HEK293 (cell line): ENCODE measurements at regions not wholly inside any gene's neighbourhood (a gene's known extent, or its start where the extent isn't known, plus 50 kb on each side); places are given as distances from the start of the nearest gene placed in this dataset.

Source experiments
- CTCF ChIA-PET: fragments of 350-600 bp; formaldehyde crosslinking; extraction: SDS; loops from one replicate; lab custom pipeline; 2021; ENCODE audit warnings: antibody characterized with exemption; lab: Yijun Ruan, JAX
- POLR2A ChIA-PET: fragments of 300-600 bp; formaldehyde crosslinking; extraction: SDS; loops from one replicate; lab custom pipeline; 2020; ENCODE audit warnings: antibody characterized with exemption, inconsistent platforms; lab: Yijun Ruan, JAX
- H3K27ac ChIP-seq: fragments of 200-500 bp; sonication (Bioruptor generic); 2 replicates; pipeline ENCODE4 v1.5.1; 2014; ENCODE audit warnings: low read depth, low read length, control low read depth, inconsistent platforms; ENCODE audit errors: extremely low read depth
- H3K36me3 ChIP-seq, 2 experiments: fragments of 200-500 bp in 1 of 2; sonication (Bioruptor generic) in 1 of 2; 1 replicate in 1 of 2; 2 replicates in 1 of 2; pipeline ENCODE4 v1.5.1; 2014 to 2017; ENCODE audit warnings: inconsistent platforms in 2 of 2, low read length in 2 of 2; ENCODE audit not compliant: control insufficient read depth in 2 of 2, insufficient read depth in 1 of 2
- H3K4me1 ChIP-seq: fragments of 200-500 bp; sonication (Bioruptor generic); 2 replicates; pipeline ENCODE4 v1.5.1; 2014; ENCODE audit warnings: mild to moderate bottlenecking, low read length, inconsistent platforms; ENCODE audit not compliant: control insufficient read depth, insufficient read depth
- H3K4me3 ChIP-seq: 2 replicates; pipeline ENCODE4 v1.5.1; 2011; ENCODE audit warnings: low read depth, mild to moderate bottlenecking, control low read depth, low read length, moderate library complexity
- H3K9me3 ChIP-seq: fragments of 200-500 bp; sonication (Bioruptor generic); 2 replicates; pipeline ENCODE4 v1.5.1; 2014; ENCODE audit warnings: low read depth, low read length, inconsistent platforms; ENCODE audit not compliant: control insufficient read depth, insufficient read depth
- BCL11A ChIP-seq: fragments of 450-650 bp; formaldehyde crosslinking; IDR thresholded peaks from 2 replicates; pipeline ENCODE4 v1.5.1; 2016; ENCODE audit warnings: low read depth, missing biosample characterization, missing genetic modification characterization
- FEZF1 ChIP-seq: fragments of 450-650 bp; formaldehyde crosslinking; IDR thresholded peaks from 2 replicates; pipeline ENCODE4 v1.5.1; 2016; ENCODE audit warnings: missing biosample characterization, missing genetic modification characterization
- GLI2 ChIP-seq: fragments of 450-650 bp; formaldehyde crosslinking; IDR thresholded peaks from 2 replicates; pipeline ENCODE4; 2017; ENCODE audit warnings: missing biosample characterization, missing genetic modification characterization, low read depth, borderline replicate concordance
- KLF1 ChIP-seq: fragments of 450-650 bp; formaldehyde crosslinking; IDR thresholded peaks from 2 replicates; pipeline ENCODE4 v1.5.1; 2016; ENCODE audit warnings: missing biosample characterization, missing genetic modification characterization
- KLF7 ChIP-seq: fragments of 450-650 bp; formaldehyde crosslinking; IDR thresholded peaks from 2 replicates; pipeline ENCODE4 v1.5.1; 2016; ENCODE audit warnings: missing biosample characterization, missing genetic modification characterization, borderline replicate concordance
- PATZ1 ChIP-seq: fragments of 450-650 bp; formaldehyde crosslinking; IDR thresholded peaks from 2 replicates; pipeline ENCODE4 v1.5.1; 2016; ENCODE audit warnings: missing biosample characterization, missing genetic modification characterization
- YY1 ChIP-seq: fragments of 450-650 bp; formaldehyde crosslinking; IDR thresholded peaks from 2 replicates; pipeline ENCODE4 v1.5.1; 2018; ENCODE audit warnings: missing biosample characterization, missing genetic modification characterization
- YY2 ChIP-seq: fragments of 450-650 bp; formaldehyde crosslinking; IDR thresholded peaks from 2 replicates; pipeline ENCODE4 v1.5.1; 2016; ENCODE audit warnings: missing biosample characterization, missing genetic modification characterization
- ZBTB10 ChIP-seq: fragments of 450-650 bp; formaldehyde crosslinking; IDR thresholded peaks from 2 replicates; pipeline ENCODE4 v1.5.1; 2016; ENCODE audit warnings: missing biosample characterization, missing genetic modification characterization
- ZBTB20 ChIP-seq: fragments of 450-650 bp; formaldehyde crosslinking; IDR thresholded peaks from 2 replicates; pipeline ENCODE4 v1.5.1; 2016; ENCODE audit warnings: missing biosample characterization, missing genetic modification characterization
- ZBTB6 ChIP-seq: fragments of 450-650 bp; formaldehyde crosslinking; IDR thresholded peaks from 2 replicates; pipeline ENCODE4 v1.5.1; 2017; ENCODE audit warnings: missing biosample characterization, missing genetic modification characterization
- ZBTB7A ChIP-seq: fragments of 450-650 bp; formaldehyde crosslinking; IDR thresholded peaks from 2 replicates; pipeline ENCODE4 v1.5.1; 2016; ENCODE audit warnings: low read depth, missing biosample characterization, missing genetic modification characterization
- ZEB2 ChIP-seq: fragments of 450-650 bp; formaldehyde crosslinking; IDR thresholded peaks from 2 replicates; pipeline ENCODE4 v1.5.1; 2016; ENCODE audit warnings: missing biosample characterization, missing genetic modification characterization
- ZNF133 ChIP-seq: fragments of 450-650 bp; formaldehyde crosslinking; IDR thresholded peaks from 2 replicates; pipeline ENCODE4 v1.5.1; 2016; ENCODE audit warnings: missing biosample characterization, missing genetic modification characterization
- ZNF138 ChIP-seq: fragments of 450-650 bp; formaldehyde crosslinking; IDR thresholded peaks from 2 replicates; pipeline ENCODE4 v1.5.1; 2016; ENCODE audit warnings: missing biosample characterization, missing genetic modification characterization, borderline replicate concordance
- ZNF211 ChIP-seq: fragments of 450-650 bp; formaldehyde crosslinking; IDR thresholded peaks from 2 replicates; pipeline ENCODE4 v1.5.1; 2016; ENCODE audit warnings: low read depth, missing biosample characterization, missing genetic modification characterization
- ZNF266 ChIP-seq: fragments of 450-650 bp; formaldehyde crosslinking; IDR thresholded peaks from 2 replicates; pipeline ENCODE4 v1.5.1; 2016; ENCODE audit warnings: missing biosample characterization, missing genetic modification characterization, low read depth
- ZNF335 ChIP-seq: fragments of 450-650 bp; formaldehyde crosslinking; conservative IDR thresholded peaks from 2 replicates; pipeline ENCODE4 v1.5.1; 2016; ENCODE audit warnings: missing biosample characterization, missing genetic modification characterization
- ZNF433 ChIP-seq: fragments of 450-650 bp; formaldehyde crosslinking; IDR thresholded peaks from 2 replicates; pipeline ENCODE4 v1.5.1; 2016; ENCODE audit warnings: missing biosample characterization, missing genetic modification characterization, low read depth
- ZNF510 ChIP-seq: fragments of 450-650 bp; formaldehyde crosslinking; IDR thresholded peaks from 2 replicates; pipeline ENCODE4 v1.5.1; 2018; ENCODE audit warnings: mild to moderate bottlenecking, missing genetic modification characterization, missing biosample characterization; ENCODE audit not compliant: insufficient replicate concordance
- ZNF585B ChIP-seq: fragments of 450-650 bp; formaldehyde crosslinking; IDR thresholded peaks from 2 replicates; pipeline ENCODE4 v1.5.1; 2016; ENCODE audit warnings: missing biosample characterization, missing genetic modification characterization
- ZNF776 ChIP-seq: fragments of 450-650 bp; formaldehyde crosslinking; IDR thresholded peaks from 2 replicates; pipeline ENCODE4 v1.5.0; 2017; ENCODE audit warnings: missing biosample characterization, missing genetic modification characterization, borderline replicate concordance
- TF ChIP-seq, protein P1 (sequence below): fragments of 450-650 bp; formaldehyde crosslinking; IDR thresholded peaks from 2 replicates; pipeline ENCODE4 v1.5.1; 2017; ENCODE audit warnings: missing biosample characterization, missing genetic modification characterization
- TF ChIP-seq, protein P2 (sequence below): sonication (generic); formaldehyde crosslinking; IDR thresholded peaks from 2 replicates; pipeline ENCODE4 v1.8.1; 2022; ENCODE audit warnings: mild to moderate bottlenecking, moderate library complexity, missing genetic modification reagents
- TF ChIP-seq, protein P3 (sequence below): fragments of 450-650 bp; formaldehyde crosslinking; IDR thresholded peaks from 2 replicates; pipeline ENCODE4 v1.5.1; 2016; ENCODE audit warnings: missing biosample characterization, missing genetic modification characterization

DNA sequence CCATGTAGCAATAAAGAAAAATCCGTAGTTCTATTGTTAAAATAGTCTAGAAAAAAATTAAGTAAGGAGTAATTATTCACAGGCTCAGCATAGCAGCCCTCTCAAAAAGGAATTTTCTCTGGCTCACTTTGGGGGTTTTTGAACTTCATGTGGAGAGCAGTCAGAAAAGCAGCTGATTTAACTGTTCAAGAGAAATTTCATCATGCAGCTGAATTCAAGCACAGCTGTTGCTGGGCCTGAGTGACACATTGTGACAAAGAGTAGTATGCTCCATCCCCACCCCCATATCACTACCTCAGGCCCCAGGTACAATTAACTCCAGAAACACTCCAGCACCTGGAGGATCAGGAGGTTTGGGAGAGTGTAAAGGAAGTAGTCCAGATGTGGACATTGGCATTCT is 272.1 kb downstream of the FAM76B start:
- TF ChIP-seq ZBTB10 (no peak), YY1 (tag by site-specific recombination) (no peak), ZNF335 (no peak), ZNF138 (tag by site-specific recombination) (no peak), KLF7 (tag by site-specific recombination) (no peak), ZEB2 (tag by site-specific recombination) (no peak), ZNF585B (tag by site-specific recombination) (no peak), ZNF433 (tag by site-specific recombination) (no peak), ZBTB7A (tag by site-specific recombination) (no peak), ZBTB6 (tag by site-specific recombination) (no peak), FEZF1 (no peak), ZNF510 (tag by site-specific recombination) (no peak), YY2 (no peak), BCL11A (tag by site-specific recombination) (no peak), ZNF211 (tag by site-specific recombination) (no peak)
- TF ChIP-seq, protein P1, sequence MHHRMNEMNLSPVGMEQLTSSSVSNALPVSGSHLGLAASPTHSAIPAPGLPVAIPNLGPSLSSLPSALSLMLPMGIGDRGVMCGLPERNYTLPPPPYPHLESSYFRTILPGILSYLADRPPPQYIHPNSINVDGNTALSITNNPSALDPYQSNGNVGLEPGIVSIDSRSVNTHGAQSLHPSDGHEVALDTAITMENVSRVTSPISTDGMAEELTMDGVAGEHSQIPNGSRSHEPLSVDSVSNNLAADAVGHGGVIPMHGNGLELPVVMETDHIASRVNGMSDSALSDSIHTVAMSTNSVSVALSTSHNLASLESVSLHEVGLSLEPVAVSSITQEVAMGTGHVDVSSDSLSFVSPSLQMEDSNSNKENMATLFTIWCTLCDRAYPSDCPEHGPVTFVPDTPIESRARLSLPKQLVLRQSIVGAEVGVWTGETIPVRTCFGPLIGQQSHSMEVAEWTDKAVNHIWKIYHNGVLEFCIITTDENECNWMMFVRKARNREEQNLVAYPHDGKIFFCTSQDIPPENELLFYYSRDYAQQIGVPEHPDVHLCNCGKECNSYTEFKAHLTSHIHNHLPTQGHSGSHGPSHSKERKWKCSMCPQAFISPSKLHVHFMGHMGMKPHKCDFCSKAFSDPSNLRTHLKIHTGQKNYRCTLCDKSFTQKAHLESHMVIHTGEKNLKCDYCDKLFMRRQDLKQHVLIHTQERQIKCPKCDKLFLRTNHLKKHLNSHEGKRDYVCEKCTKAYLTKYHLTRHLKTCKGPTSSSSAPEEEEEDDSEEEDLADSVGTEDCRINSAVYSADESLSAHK, result no peak
- H3K4me1 ChIP-seq, result peaks cover 6% of the 10 kb centered on the region
- no peak overlapping the region for H3K27ac ChIP-seq
- H3K4me3 ChIP-seq, result no peak overlapping the region
- no peaks in the 10 kb centered on the region for H3K9me3 ChIP-seq
- CTCF ChIA-PET, result interaction anchor here (0.7 to 1.7 kb wide), 2 partner anchors 15 to 43 kb away, joined by 3 to 7 read pairs; no protein-coding TSS in a partner anchor
- POLR2A ChIA-PET, result no interaction called here
- no peaks in the 10 kb centered on the region for H3K36me3 ChIP-seq

DNA sequence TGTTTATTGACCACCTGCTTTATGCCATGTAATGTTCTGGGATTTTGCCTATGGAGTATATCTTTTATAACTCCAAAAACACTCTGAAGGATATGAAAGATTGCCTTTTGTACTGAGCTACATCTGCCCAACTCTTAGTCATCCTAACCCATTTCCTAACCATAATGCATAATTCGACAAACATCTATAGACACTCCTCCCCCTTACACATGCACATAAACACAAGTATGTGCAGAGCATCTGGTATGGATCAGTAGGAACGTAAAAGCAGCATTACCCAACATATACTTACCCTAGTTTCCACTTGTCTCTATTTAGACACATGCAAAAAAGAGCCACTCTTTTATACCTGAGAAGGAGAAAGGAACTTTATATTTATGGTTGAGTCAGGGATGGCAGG is 272.8 kb downstream of the FAM76B start:
- CTCF ChIA-PET, result interaction anchor here (1.2 to 1.4 kb wide), 2 partner anchors 28 to 188 kb away, joined by 3 to 7 read pairs; no protein-coding TSS in a partner anchor
- Histone ChIP-seq H3K27ac (no peak overlapping the region), H3K9me3 (no peaks in the 10 kb centered on the region), H3K36me3 (no peaks in the 10 kb centered on the region), H3K4me1 (peaks cover 6% of the 10 kb centered on the region), H3K4me3 (no peak overlapping the region)
- POLR2A ChIA-PET, result no interaction called here
- TF ChIP-seq ZNF510 (tag by site-specific recombination) (no peak), ZNF133 (tag by site-specific recombination) (no peak), KLF1 (tag by site-specific recombination) (no peak), ZNF266 (no peak), YY1 (tag by site-specific recombination) (no peak), GLI2 (tag by site-specific recombination) (no peak), PATZ1 (tag by site-specific recombination) (no peak), ZBTB20 (tag by site-specific recombination) (no peak), ZNF776 (tag by site-specific recombination) (no peak)
- TF ChIP-seq, protein P2, sequence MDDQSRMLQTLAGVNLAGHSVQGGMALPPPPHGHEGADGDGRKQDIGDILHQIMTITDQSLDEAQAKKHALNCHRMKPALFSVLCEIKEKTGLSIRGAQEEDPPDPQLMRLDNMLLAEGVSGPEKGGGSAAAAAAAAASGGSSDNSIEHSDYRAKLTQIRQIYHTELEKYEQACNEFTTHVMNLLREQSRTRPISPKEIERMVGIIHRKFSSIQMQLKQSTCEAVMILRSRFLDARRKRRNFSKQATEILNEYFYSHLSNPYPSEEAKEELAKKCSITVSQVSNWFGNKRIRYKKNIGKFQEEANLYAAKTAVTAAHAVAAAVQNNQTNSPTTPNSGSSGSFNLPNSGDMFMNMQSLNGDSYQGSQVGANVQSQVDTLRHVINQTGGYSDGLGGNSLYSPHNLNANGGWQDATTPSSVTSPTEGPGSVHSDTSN (CRISPR knock-in tag), result no peak
- TF ChIP-seq, protein P3, sequence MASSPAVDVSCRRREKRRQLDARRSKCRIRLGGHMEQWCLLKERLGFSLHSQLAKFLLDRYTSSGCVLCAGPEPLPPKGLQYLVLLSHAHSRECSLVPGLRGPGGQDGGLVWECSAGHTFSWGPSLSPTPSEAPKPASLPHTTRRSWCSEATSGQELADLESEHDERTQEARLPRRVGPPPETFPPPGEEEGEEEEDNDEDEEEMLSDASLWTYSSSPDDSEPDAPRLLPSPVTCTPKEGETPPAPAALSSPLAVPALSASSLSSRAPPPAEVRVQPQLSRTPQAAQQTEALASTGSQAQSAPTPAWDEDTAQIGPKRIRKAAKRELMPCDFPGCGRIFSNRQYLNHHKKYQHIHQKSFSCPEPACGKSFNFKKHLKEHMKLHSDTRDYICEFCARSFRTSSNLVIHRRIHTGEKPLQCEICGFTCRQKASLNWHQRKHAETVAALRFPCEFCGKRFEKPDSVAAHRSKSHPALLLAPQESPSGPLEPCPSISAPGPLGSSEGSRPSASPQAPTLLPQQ (tag by site-specific recombination), result no peak
